Retinal pigment epithelial cell (primary cell): ENCODE measurements at regions not wholly inside any gene's neighbourhood (a gene's known extent, or its start where the extent isn't known, plus 50 kb on each side); places are given as distances from the start of the nearest gene placed in this dataset.
A peak's percentile ranks its signal among the peaks of the same experiment; 100 is the strongest.
"Not testable (repeated sequence)": the region's sequence is repeated elsewhere in the genome, so short reads cannot be mapped to it uniquely, and the experiment has no call there.

Experiments used
- DNase-seq: peaks from one replicate; pipeline ENCODE4 v3.0.0-alpha.2; 2010; ENCODE audit warnings: low read depth
- H3K4me3 ChIP-seq: 2 replicates; pipeline ENCODE4 v1.5.1; 2011; ENCODE audit warnings: mild to moderate bottlenecking, low read length, control low read depth, moderate library complexity
- TF ChIP-seq, protein P1 (sequence below): conservative IDR thresholded peaks from 2 replicates; pipeline ENCODE4 v1.5.1; 2011; ENCODE audit warnings: low read depth, low read length, control low read depth, inconsistent platforms

DNA sequence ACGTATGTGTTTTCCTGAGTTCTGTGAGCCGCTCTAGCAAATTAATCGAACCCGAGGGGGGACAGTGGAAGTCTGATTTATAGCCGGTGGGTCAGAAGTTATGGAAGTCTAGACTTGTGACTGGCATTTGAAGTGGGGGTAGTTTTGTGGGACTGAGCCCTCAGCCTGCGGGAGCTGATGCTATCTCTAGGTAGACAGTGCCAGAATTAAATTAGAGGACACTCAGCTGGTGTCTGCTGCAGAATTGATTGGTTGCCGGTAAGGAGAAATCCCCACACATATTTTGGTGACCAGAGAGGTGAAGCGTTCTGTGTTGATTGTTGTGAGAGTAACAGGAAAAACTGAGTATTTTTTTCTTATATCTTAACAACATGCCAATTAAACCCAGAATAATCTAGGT lies 143.8 kb upstream of the ADCY1 start:
- no peak overlapping the region for H3K4me3 ChIP-seq
- TF ChIP-seq, protein P1, sequence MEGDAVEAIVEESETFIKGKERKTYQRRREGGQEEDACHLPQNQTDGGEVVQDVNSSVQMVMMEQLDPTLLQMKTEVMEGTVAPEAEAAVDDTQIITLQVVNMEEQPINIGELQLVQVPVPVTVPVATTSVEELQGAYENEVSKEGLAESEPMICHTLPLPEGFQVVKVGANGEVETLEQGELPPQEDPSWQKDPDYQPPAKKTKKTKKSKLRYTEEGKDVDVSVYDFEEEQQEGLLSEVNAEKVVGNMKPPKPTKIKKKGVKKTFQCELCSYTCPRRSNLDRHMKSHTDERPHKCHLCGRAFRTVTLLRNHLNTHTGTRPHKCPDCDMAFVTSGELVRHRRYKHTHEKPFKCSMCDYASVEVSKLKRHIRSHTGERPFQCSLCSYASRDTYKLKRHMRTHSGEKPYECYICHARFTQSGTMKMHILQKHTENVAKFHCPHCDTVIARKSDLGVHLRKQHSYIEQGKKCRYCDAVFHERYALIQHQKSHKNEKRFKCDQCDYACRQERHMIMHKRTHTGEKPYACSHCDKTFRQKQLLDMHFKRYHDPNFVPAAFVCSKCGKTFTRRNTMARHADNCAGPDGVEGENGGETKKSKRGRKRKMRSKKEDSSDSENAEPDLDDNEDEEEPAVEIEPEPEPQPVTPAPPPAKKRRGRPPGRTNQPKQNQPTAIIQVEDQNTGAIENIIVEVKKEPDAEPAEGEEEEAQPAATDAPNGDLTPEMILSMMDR: no peak
- no peak for DNase-seq

- TF ChIP-seq, protein P1: no peak
- DNase-seq: no peak
- H3K4me3 ChIP-seq: no peak overlapping the region
Measured at GRCh38 chr7:45434167-45434784, 139.9 kb upstream of the ADCY1 start.

DNA sequence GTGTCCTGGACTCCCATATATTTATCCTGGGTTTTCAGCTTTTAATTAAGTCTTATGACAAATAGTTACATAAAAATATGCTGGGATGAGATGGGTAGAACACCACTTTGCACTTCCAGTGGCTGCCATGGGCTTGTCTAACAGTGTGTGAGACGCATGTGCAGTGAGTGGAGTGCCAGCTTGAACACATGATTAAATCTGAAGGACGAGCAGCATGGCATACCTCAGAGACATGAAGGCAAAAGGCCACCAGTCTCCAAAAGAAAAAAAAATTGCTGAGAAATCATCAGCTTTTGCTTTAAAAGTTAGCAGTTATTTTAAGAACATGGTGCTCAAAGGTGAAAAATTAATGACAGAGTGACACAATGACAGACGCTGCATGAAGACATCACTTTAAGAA lies 139.0 kb upstream of the ADCY1 start:
- DNase-seq: no peak
- H3K4me3 ChIP-seq: no peak overlapping the region
- TF ChIP-seq, protein P1: no peak

- TF ChIP-seq, protein P1: no peak
- H3K4me3 ChIP-seq: no peak overlapping the region
- DNase-seq: peak; percentile 85
Measured at GRCh38 chr7:45435846-45436245, 138.3 kb upstream of the ADCY1 start.

DNA sequence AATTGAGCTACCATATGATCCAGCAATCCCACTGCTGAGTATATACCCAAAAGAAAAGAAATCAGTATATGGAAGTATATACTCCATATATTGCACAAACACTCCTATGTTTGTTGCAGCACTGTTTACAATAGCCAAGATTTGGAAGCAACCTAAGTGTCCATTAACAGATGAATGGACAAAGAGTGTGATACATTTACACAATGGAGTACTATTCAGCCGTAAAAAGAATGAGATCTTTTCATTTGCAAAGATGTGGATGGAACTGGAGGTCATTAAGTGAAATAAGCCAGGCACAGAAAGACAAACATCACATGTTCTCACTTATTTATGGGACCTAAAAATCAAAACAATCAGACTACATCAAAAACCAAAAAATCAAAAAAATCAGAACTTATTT lies 133.4 kb upstream of the ADCY1 start:
- not testable (repeated sequence) for DNase-seq, H3K4me3 ChIP-seq

- no peak for DNase-seq
- H3K4me3 ChIP-seq: no peak overlapping the region
Measured at GRCh38 chr7:45443263-45443662, 130.9 kb upstream of the ADCY1 start.

DNA sequence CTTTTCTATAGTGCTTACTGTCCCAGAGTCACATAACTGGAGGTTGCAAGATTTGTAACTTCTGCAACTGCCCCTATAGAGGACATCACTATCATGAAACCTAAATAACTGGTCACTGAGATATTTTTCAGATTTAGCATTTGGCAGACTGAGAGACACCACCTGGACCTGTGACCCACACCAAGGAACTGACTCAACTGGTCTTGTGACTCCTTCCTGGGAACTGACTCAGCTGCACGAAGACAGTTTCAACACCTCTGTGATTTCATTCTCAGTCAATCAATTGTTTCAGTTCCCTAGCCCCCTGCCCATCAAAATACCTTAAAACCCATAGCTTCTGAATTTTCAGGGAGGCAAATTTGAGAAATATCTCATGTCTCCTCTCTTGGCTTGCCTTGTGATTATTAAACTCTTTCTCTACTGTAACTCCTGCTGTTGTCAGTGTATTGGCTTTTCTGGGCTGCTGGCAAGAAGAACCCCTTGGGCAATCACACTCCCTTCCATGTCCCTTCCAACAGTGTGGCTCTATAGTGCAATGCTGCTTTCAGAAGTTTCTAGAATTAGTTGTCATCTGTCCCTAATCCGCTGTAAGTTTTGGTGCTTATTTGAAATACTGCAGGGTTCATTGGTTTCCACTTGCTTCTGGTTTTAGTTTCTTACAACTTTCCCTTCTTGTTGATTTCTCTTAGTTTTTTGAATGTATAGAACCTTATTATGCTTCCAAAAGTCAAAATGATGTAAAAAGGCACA lies 127.8 kb upstream of the ADCY1 start:
- peak; percentile 19 for DNase-seq
- TF ChIP-seq, protein P1: no peak
- no peak overlapping the region for H3K4me3 ChIP-seq

More at GRCh38 chr7:45443263-45443662, 130.9 kb upstream of the ADCY1 start:
- TF ChIP-seq, protein P1: no peak
